GM12878 (cell line): ENCODE measurements at regions not wholly inside any gene's neighbourhood (a gene's known extent, or its start where the extent isn't known, plus 50 kb on each side); places are given as distances from the start of the nearest gene placed in this dataset.

Experiments
- CBFB ChIP-seq: IDR thresholded peaks from 2 replicates; pipeline ENCODE4 v1.6.1; 2016; ENCODE audit warnings: antibody characterized with exemption, low read depth
- STAT1 ChIP-seq: fragments of 450-650 bp; conservative IDR thresholded peaks from 2 replicates; pipeline ENCODE4 v1.6.1; 2014; ENCODE audit warnings: antibody characterized with exemption, mild to moderate bottlenecking

DNA sequence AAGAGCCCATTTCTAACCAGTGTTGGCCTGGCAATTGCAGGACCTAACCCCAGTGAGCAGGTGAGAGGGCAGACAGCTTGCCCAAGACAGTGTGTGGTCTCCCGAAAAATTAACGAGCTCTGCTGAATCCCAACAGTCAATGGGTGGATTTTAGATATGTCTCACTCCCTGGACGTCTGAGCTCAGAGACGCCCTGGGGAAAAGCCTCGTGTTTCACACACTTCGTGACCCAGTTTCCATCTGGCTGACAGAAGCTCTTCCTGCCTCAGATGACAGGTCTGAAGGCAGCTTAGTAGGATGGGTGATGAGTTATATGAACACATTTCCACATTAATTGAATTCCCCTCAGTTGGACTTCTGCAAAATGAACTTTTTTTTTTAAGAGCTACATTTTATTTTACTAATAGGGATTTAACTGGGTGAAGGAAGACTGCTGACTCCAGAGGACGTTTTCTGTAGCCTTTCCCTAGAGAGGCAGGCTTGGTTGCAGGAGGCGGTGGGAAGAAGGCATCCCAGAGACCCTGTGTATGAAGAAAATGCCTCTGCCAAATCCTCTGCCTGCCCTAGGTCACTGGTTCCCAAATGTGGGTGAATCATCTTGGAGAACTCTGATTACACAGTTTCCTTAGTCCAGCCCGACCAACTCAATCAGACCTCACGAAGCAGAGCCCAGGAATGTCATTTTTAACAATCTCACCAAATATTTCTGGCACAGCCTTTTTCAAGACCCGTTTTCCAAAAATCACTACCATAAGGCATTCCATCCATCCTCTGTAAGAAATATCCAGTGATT lies 71.7 kb upstream of the LY86 start:
- TF ChIP-seq CBFB: no peak
- no peak for TF ChIP-seq STAT1
